ENCODE measurements at regions not wholly inside any gene's neighbourhood (a gene's known extent, or its start where the extent isn't known, plus 50 kb on each side); places are given as distances from the start of the nearest gene placed in this dataset.

DNA sequence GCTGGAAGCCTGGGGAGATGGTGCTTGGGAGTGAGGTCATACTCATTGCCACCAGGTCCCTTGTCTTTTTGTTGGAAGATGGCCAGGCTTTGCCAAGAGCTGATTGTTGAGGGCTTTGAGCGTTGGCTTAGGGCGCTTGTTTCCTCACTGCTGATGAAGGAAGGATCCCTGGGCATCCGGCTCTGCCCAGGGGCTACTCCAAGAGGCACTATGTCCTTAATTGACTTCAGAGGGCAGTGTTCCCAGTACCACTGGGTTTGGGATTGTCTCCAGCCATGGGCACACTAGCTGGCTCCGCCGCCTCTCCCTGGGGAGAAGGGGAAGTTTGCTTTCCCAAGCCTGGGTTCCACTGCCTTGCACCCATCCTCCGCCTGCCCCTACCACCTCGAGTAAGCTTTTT, 57.2 kb upstream of the RGMA start:
- H3K36me3 ChIP-seq, result no peaks in the 10 kb centered on the region
- intact Hi-C loops (cut with DNase I; ENCODE audit: low total_unique reads), result no loop called here
- H3K4me1 ChIP-seq, result no peaks in the 10 kb centered on the region
- H3K27me3 ChIP-seq, result no peaks in the 10 kb centered on the region
- H3K9me3 ChIP-seq, result no peaks in the 10 kb centered on the region
- H3K27ac ChIP-seq, result no peak overlapping the region
- DNase-seq, result no peak
- TF ChIP-seq, protein P1, sequence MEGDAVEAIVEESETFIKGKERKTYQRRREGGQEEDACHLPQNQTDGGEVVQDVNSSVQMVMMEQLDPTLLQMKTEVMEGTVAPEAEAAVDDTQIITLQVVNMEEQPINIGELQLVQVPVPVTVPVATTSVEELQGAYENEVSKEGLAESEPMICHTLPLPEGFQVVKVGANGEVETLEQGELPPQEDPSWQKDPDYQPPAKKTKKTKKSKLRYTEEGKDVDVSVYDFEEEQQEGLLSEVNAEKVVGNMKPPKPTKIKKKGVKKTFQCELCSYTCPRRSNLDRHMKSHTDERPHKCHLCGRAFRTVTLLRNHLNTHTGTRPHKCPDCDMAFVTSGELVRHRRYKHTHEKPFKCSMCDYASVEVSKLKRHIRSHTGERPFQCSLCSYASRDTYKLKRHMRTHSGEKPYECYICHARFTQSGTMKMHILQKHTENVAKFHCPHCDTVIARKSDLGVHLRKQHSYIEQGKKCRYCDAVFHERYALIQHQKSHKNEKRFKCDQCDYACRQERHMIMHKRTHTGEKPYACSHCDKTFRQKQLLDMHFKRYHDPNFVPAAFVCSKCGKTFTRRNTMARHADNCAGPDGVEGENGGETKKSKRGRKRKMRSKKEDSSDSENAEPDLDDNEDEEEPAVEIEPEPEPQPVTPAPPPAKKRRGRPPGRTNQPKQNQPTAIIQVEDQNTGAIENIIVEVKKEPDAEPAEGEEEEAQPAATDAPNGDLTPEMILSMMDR (IDR thresholded peaks at IDR 0.05), result no peak
- TF ChIP-seq POLR2A (IDR thresholded peaks at IDR 0.05), result no peak
- no peak overlapping the region for H3K4me3 ChIP-seq

DNA sequence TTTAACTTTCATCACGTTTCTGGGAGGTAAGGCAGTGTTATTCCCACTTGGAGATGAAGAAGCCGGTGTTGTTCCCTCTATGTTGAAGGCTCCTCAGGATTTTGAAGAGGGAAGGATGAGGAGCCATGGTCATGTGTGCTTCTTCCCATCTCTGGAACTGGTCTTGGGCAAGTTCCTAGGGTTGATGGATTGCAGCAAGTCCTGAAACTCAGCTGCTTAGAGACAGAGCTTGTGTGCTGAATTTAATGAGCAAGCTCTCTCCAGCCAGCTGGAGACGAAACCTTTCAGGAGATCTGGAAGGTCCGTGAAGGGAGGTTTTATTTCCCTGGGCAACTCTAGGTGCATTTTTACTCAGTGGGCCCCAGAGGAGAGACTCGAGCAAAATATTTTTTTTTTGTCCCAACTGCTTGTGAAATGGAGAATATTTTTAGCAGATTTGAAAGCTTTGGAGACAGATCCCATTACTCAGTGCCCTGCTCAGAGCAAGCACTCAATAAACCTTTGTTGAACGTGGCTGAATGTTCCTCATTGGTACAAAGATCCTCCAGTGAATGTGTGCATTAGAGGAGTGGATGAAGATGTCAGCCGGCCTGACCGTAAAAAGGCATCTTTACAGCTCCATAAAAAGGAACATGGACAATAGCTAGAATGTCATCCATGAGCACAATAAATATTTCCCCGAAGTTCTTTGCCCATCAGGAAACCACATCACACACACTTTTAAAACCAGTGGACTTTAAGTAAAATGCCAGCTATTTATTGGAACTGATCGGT, 55.6 kb upstream of the RGMA start:
- Histone ChIP-seq H3K27ac (no peak overlapping the region), H3K4me3 (no peak overlapping the region), H3K27me3 (no peaks in the 10 kb centered on the region), H3K4me1 (no peaks in the 10 kb centered on the region), H3K36me3 (no peaks in the 10 kb centered on the region), H3K9me3 (no peaks in the 10 kb centered on the region)
- intact Hi-C loops (cut with DNase I; ENCODE audit: low total_unique reads), result no loop called here
- DNase-seq, result peak; percentile 21 to 32
- TF ChIP-seq POLR2A (IDR thresholded peaks at IDR 0.05), result no peak
- TF ChIP-seq, protein P1 (IDR thresholded peaks at IDR 0.05), result no peak

DNA sequence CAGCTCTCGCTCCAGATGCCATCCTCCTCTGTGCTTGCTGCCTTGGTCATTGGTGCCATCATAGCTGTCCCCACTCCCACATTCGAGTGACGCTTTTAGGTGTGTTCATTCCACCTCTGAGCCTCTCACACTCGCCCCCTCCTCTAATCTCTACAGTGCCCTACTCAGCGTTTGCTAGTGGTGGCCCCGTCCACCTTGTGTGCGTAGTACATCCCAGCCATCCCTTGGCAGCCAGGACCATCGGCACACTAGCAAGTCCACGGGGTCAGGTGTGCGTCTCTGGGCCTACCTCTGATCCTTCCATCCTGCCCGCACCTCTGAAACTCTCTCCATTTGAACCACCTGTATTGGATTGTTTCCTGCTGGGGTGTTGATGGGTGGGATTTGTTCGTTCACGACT, 54.2 kb upstream of the RGMA start:
- no peaks in the 10 kb centered on the region for H3K36me3 ChIP-seq
- H3K4me1 ChIP-seq, result no peaks in the 10 kb centered on the region
- no peak overlapping the region for H3K27ac ChIP-seq
- TF ChIP-seq, protein P1 (IDR thresholded peaks at IDR 0.05), result no peak
- no peak for TF ChIP-seq POLR2A (IDR thresholded peaks at IDR 0.05)
- H3K27me3 ChIP-seq, result no peaks in the 10 kb centered on the region
- no peak overlapping the region for H3K4me3 ChIP-seq
- H3K9me3 ChIP-seq, result no peaks in the 10 kb centered on the region
- intact Hi-C loops (cut with DNase I; ENCODE audit: low total_unique reads), result no loop called here
- DNase-seq, result no peak

DNA sequence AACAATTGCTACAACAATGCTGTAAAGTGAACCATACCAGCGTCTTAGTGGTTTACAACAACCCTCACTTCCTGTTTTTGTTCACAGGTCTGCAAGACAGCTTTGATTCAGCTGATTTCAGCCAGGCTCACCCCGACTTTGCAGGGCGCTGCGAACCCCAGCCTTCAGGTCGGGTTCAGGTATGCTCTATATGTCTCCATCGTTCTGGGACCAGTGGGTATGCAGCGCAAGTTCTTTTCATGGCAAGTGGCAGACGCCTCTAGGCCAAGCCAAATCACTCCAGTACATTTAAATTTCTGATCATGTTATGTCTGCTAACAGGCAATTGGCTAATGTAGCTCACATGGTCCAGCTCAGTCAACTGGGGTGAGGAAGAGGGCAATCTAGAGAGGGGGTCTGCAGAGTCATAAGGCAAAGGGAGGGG, 52.4 kb upstream of the RGMA start:
- no peak overlapping the region for H3K4me3 ChIP-seq
- no peaks in the 10 kb centered on the region for H3K36me3 ChIP-seq
- H3K27ac ChIP-seq, result no peak overlapping the region
- TF ChIP-seq, protein P1 (IDR thresholded peaks at IDR 0.05), result no peak
- TF ChIP-seq POLR2A (IDR thresholded peaks at IDR 0.05), result no peak
- intact Hi-C loops (cut with DNase I; ENCODE audit: low total_unique reads), result no loop called here
- H3K4me1 ChIP-seq, result no peaks in the 10 kb centered on the region
- no peak for DNase-seq
- H3K9me3 ChIP-seq, result no peaks in the 10 kb centered on the region
- no peaks in the 10 kb centered on the region for H3K27me3 ChIP-seq

GRCh38 chr15:93139436-93139835, 50.4 kb upstream of the RGMA start:
- H3K4me3 ChIP-seq, result no peak overlapping the region
- no peak for TF ChIP-seq POLR2A (IDR thresholded peaks at IDR 0.05)
- TF ChIP-seq, protein P1 (IDR thresholded peaks at IDR 0.05), result no peak
- no peak for DNase-seq
- intact Hi-C loops (cut with DNase I; ENCODE audit: low total_unique reads), result no loop called here
- no peaks in the 10 kb centered on the region for H3K9me3 ChIP-seq
- no peaks in the 10 kb centered on the region for H3K4me1 ChIP-seq
- H3K27me3 ChIP-seq, result no peaks in the 10 kb centered on the region
- no peak overlapping the region for H3K27ac ChIP-seq
- H3K36me3 ChIP-seq, result no peaks in the 10 kb centered on the region

Data from uterus (tissue), 3 donors.